ENCODE measurements at regions not wholly inside any gene's neighbourhood (a gene's known extent, or its start where the extent isn't known, plus 50 kb on each side); places are given as distances from the start of the nearest gene placed in this dataset.

- no peak for TF ChIP-seq POLR2AphosphoS5 (IDR thresholded peaks at IDR 0.05; ENCODE audit: low read depth, low read length)
- no peak for TF ChIP-seq POLR2A (IDR thresholded peaks at IDR 0.05; ENCODE audit: low read depth, low read length)
- TF ChIP-seq TAF1 (IDR thresholded peaks at IDR 0.05; ENCODE audit: borderline replicate concordance, low read depth, low read length): no peak
These were observed 211.6 kb upstream of the MMADHC start for GRCh38 chr2:149799013-149799705.
